SK-N-SH (cell line): ENCODE measurements at regions not wholly inside any gene's neighbourhood (a gene's known extent, or its start where the extent isn't known, plus 50 kb on each side); places are given as distances from the start of the nearest gene placed in this dataset.
A peak's percentile ranks its signal among the peaks of the same experiment; 100 is the strongest.

Source experiments
- CHD2 ChIP-seq: fragments of 150-350 bp; IDR thresholded peaks from 2 replicates; pipeline ENCODE4 v1.6.1; 2018; ENCODE audit warnings: low read length; ENCODE audit not compliant: partially characterized antibody
- EP300 ChIP-seq, 2 experiments: IDR thresholded peaks; 2 replicates each; pipeline versions ENCODE4 v1.4.0 to v1.6.1; 2012; ENCODE audit warnings: borderline replicate concordance in 1 of 2, low read depth in 1 of 2, low read length in 1 of 2
- EZH2phosphoT487 ChIP-seq: fragments of 200-600 bp; sonication (generic); IDR thresholded peaks from 2 replicates; pipeline ENCODE4 v1.6.1; 2017; ENCODE audit warnings: low read depth, mixed run types, mild to moderate bottlenecking, antibody characterized with exemption, moderate library complexity, borderline replicate concordance
- JUND ChIP-seq: IDR thresholded peaks from 2 replicates; pipeline ENCODE4 v1.4.0; 2012
- NFIC ChIP-seq: IDR thresholded peaks from 2 replicates; pipeline ENCODE4 v1.4.0; 2012; ENCODE audit warnings: borderline replicate concordance
- POLR2AphosphoS5 ChIP-seq: IDR thresholded peaks from 2 replicates; pipeline ENCODE4 v1.6.1; 2012; ENCODE audit warnings: low read depth, low read length
- TF ChIP-seq, protein P1 (sequence below): fragments of 200-600 bp; sonication (generic); IDR thresholded peaks from 2 replicates; pipeline ENCODE4 v1.6.1; 2017; ENCODE audit warnings: antibody characterized with exemption, mild to moderate bottlenecking, moderate library complexity
- TF ChIP-seq, protein P2 (sequence below): IDR thresholded peaks from 2 replicates; pipeline ENCODE4 v1.4.0; 2012; ENCODE audit warnings: low read depth

DNA sequence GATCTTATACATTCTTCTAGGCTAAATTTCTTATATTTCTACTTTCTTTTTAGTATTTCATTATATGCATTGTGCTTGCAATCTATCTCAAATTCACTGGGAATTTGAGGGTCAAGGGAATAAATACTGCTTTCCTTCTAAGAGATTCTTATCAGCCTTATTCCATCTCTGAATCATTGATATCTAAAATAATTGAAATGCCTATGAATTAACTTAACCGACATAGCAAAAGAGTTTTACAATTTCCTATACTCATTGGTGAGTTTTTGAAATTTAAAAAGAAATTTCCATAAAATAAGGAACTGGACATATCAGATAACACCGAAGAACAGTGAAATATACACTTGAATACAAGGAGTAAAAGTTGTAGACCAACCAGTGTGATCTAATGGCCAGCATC lies 373.7 kb downstream of the NAF1 start:
- TF ChIP-seq EP300 (IDR thresholded peaks at IDR 0.05; ENCODE audit: borderline replicate concordance in 1 of 2, low read depth in 1 of 2, low read length in 1 of 2) (peak in 1 of 2 experiments; percentile 60; a peak in 2 of 4 replicates), POLR2AphosphoS5 (no peak), JUND (peak; percentile 46), NFIC (no peak; the same call in 1 of the 2 replicates), CHD2 (no peak), EZH2phosphoT487 (no peak)
- TF ChIP-seq, protein P1, sequence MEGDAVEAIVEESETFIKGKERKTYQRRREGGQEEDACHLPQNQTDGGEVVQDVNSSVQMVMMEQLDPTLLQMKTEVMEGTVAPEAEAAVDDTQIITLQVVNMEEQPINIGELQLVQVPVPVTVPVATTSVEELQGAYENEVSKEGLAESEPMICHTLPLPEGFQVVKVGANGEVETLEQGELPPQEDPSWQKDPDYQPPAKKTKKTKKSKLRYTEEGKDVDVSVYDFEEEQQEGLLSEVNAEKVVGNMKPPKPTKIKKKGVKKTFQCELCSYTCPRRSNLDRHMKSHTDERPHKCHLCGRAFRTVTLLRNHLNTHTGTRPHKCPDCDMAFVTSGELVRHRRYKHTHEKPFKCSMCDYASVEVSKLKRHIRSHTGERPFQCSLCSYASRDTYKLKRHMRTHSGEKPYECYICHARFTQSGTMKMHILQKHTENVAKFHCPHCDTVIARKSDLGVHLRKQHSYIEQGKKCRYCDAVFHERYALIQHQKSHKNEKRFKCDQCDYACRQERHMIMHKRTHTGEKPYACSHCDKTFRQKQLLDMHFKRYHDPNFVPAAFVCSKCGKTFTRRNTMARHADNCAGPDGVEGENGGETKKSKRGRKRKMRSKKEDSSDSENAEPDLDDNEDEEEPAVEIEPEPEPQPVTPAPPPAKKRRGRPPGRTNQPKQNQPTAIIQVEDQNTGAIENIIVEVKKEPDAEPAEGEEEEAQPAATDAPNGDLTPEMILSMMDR = no peak
- TF ChIP-seq, protein P2, sequence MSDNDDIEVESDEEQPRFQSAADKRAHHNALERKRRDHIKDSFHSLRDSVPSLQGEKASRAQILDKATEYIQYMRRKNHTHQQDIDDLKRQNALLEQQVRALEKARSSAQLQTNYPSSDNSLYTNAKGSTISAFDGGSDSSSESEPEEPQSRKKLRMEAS = no peak
